ENCODE measurements at regions not wholly inside any gene's neighbourhood (a gene's known extent, or its start where the extent isn't known, plus 50 kb on each side); places are given as distances from the start of the nearest gene placed in this dataset.

GRCh38 chr4:165668694-165669093, 204.3 kb upstream of the TLL1 start:
- no peak for TF ChIP-seq CTCF (IDR thresholded peaks at IDR 0.05)
- no peak for TF ChIP-seq POLR2AphosphoS5 (IDR thresholded peaks at IDR 0.05)
- no peak for TF ChIP-seq POLR2A (IDR thresholded peaks at IDR 0.05; ENCODE audit: low read depth)
